ENCODE measurements at regions not wholly inside any gene's neighbourhood (a gene's known extent, or its start where the extent isn't known, plus 50 kb on each side); places are given as distances from the start of the nearest gene placed in this dataset.

DNA sequence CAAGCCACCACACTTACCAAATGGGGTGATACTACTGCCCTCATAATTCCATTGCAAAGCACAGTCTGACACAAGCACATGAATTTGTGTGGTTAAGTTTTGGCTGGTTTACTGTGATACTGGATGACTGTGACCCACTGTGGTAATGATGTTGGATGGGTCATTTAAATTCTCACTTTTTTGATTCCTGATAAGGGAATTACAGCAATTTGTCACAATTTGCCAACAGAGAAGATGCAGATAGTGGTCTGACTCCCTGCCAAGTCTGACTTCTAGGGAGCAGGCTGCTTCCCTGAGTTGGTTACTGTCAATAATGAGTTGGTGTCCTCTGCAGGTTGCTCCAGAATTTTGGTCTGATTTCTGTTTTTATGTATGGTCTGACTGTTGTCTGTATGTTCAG is 731.9 kb downstream of the MTRR start:
- TF ChIP-seq ISL1 (CRISPR knock-in tag; IDR thresholded peaks at IDR 0.05) = no peak
- no peak for TF ChIP-seq TCF4 (CRISPR knock-in tag; IDR thresholded peaks at IDR 0.05; ENCODE audit: borderline replicate concordance)
- no peak for TF ChIP-seq ZNF565 (CRISPR knock-in tag; conservative IDR thresholded peaks at IDR 0.05; ENCODE audit: low read depth)
- TF ChIP-seq, protein P1, sequence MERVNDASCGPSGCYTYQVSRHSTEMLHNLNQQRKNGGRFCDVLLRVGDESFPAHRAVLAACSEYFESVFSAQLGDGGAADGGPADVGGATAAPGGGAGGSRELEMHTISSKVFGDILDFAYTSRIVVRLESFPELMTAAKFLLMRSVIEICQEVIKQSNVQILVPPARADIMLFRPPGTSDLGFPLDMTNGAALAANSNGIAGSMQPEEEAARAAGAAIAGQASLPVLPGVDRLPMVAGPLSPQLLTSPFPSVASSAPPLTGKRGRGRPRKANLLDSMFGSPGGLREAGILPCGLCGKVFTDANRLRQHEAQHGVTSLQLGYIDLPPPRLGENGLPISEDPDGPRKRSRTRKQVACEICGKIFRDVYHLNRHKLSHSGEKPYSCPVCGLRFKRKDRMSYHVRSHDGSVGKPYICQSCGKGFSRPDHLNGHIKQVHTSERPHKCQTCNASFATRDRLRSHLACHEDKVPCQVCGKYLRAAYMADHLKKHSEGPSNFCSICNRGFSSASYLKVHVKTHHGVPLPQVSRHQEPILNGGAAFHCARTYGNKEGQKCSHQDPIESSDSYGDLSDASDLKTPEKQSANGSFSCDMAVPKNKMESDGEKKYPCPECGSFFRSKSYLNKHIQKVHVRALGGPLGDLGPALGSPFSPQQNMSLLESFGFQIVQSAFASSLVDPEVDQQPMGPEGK (CRISPR knock-in tag; IDR thresholded peaks at IDR 0.05; ENCODE audit: borderline replicate concordance) = no peak
- no peak for TF ChIP-seq ZFP30 (CRISPR knock-in tag; IDR thresholded peaks at IDR 0.05)
- no peak for TF ChIP-seq BACH2 (CRISPR knock-in tag; IDR thresholded peaks at IDR 0.05; ENCODE audit: borderline replicate concordance)
- no peak for TF ChIP-seq OSR1 (CRISPR knock-in tag; IDR thresholded peaks at IDR 0.05)
- no peak for TF ChIP-seq ZNF8 (CRISPR knock-in tag; IDR thresholded peaks at IDR 0.05)
- TF ChIP-seq, protein P2, sequence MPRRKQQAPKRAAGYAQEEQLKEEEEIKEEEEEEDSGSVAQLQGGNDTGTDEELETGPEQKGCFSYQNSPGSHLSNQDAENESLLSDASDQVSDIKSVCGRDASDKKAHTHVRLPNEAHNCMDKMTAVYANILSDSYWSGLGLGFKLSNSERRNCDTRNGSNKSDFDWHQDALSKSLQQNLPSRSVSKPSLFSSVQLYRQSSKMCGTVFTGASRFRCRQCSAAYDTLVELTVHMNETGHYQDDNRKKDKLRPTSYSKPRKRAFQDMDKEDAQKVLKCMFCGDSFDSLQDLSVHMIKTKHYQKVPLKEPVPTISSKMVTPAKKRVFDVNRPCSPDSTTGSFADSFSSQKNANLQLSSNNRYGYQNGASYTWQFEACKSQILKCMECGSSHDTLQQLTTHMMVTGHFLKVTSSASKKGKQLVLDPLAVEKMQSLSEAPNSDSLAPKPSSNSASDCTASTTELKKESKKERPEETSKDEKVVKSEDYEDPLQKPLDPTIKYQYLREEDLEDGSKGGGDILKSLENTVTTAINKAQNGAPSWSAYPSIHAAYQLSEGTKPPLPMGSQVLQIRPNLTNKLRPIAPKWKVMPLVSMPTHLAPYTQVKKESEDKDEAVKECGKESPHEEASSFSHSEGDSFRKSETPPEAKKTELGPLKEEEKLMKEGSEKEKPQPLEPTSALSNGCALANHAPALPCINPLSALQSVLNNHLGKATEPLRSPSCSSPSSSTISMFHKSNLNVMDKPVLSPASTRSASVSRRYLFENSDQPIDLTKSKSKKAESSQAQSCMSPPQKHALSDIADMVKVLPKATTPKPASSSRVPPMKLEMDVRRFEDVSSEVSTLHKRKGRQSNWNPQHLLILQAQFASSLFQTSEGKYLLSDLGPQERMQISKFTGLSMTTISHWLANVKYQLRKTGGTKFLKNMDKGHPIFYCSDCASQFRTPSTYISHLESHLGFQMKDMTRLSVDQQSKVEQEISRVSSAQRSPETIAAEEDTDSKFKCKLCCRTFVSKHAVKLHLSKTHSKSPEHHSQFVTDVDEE (CRISPR knock-in tag; IDR thresholded peaks at IDR 0.05) = no peak
- no peak for TF ChIP-seq PPARA (CRISPR knock-in tag; IDR thresholded peaks at IDR 0.05; ENCODE audit: borderline replicate concordance)
- no peak for TF ChIP-seq SNAI2 (CRISPR knock-in tag; IDR thresholded peaks at IDR 0.05)

All from SK-N-SH treated with all-trans-retinoic acid at 6 μM for 48 hours (cell line).